ENCODE measurements at regions not wholly inside any gene's neighbourhood (a gene's known extent, or its start where the extent isn't known, plus 50 kb on each side); places are given as distances from the start of the nearest gene placed in this dataset.
"Not testable (repeated sequence)": the region's sequence is repeated elsewhere in the genome, so short reads cannot be mapped to it uniquely, and the experiment has no call there.

GRCh38 chr18:70536370-70537062 is 247.7 kb downstream of the SOCS6 start:
- DNase-seq (ENCODE audit: low read depth in 2 of 3, low spot score in 1 of 3): no peak

- DNase-seq (ENCODE audit: low read depth in 2 of 3, low spot score in 1 of 3): no peak
These were observed 246.2 kb downstream of the SOCS6 start for GRCh38 chr18:70535041-70535440.

- not testable (repeated sequence) for DNase-seq (ENCODE audit: low read depth in 2 of 3, low spot score in 1 of 3)
These were observed 236.5 kb downstream of the SOCS6 start for GRCh38 chr18:70525322-70525721.

- no peak for DNase-seq (ENCODE audit: low read depth in 2 of 3, low spot score in 1 of 3)
These were observed 234.9 kb downstream of the SOCS6 start for GRCh38 chr18:70523792-70524182.

- no peak for DNase-seq (ENCODE audit: low read depth in 2 of 3, low spot score in 1 of 3)
These were observed 234.4 kb downstream of the SOCS6 start for GRCh38 chr18:70523035-70523791.

GRCh38 chr18:70522183-70522680 is 233.4 kb downstream of the SOCS6 start:
- DNase-seq (ENCODE audit: low read depth in 2 of 3, low spot score in 1 of 3): no peak

GRCh38 chr18:70520867-70521266 is 232.0 kb downstream of the SOCS6 start:
- DNase-seq (ENCODE audit: low read depth in 2 of 3, low spot score in 1 of 3): no peak

- no peak for DNase-seq (ENCODE audit: low read depth in 2 of 3, low spot score in 1 of 3)
These were observed 224.8 kb downstream of the SOCS6 start for GRCh38 chr18:70513502-70514171.

GRCh38 chr18:70507970-70508369 is 219.1 kb downstream of the SOCS6 start:
- no peak for DNase-seq (ENCODE audit: low read depth in 2 of 3, low spot score in 1 of 3)

GRCh38 chr18:70506511-70506910 is 217.7 kb downstream of the SOCS6 start:
- no peak for DNase-seq (ENCODE audit: low read depth in 2 of 3, low spot score in 1 of 3)

GRCh38 chr18:70503060-70503459 is 214.2 kb downstream of the SOCS6 start:
- no peak for DNase-seq (ENCODE audit: low read depth in 2 of 3, low spot score in 1 of 3)

- no peak for DNase-seq (ENCODE audit: low read depth in 2 of 3, low spot score in 1 of 3)
These were observed 212.5 kb downstream of the SOCS6 start for GRCh38 chr18:70501358-70501757.

GRCh38 chr18:70500748-70501147 is 211.9 kb downstream of the SOCS6 start:
- DNase-seq (ENCODE audit: low read depth in 2 of 3, low spot score in 1 of 3): no peak

- DNase-seq (ENCODE audit: low read depth in 2 of 3, low spot score in 1 of 3): no peak
These were observed 210.4 kb downstream of the SOCS6 start for GRCh38 chr18:70499218-70499691.

GRCh38 chr18:70496353-70497294 is 207.8 kb downstream of the SOCS6 start:
- no peak for DNase-seq (ENCODE audit: low read depth in 2 of 3, low spot score in 1 of 3)

- no peak for DNase-seq (ENCODE audit: low read depth in 2 of 3, low spot score in 1 of 3)
These were observed 205.7 kb downstream of the SOCS6 start for GRCh38 chr18:70494524-70494923.

GRCh38 chr18:70493461-70493860 is 204.6 kb downstream of the SOCS6 start:
- no peak for DNase-seq (ENCODE audit: low read depth in 2 of 3, low spot score in 1 of 3)

GRCh38 chr18:70491734-70492348 is 203.0 kb downstream of the SOCS6 start:
- peak; percentile 4 to 52 (median 42) for DNase-seq (ENCODE audit: low read depth in 2 of 3, low spot score in 1 of 3)

GRCh38 chr18:70489986-70490933 is 201.4 kb downstream of the SOCS6 start:
- DNase-seq (ENCODE audit: low read depth in 2 of 3, low spot score in 1 of 3): peak in 1 of 3 donors; percentile 39
